ENCODE measurements at regions not wholly inside any gene's neighbourhood (a gene's known extent, or its start where the extent isn't known, plus 50 kb on each side); places are given as distances from the start of the nearest gene placed in this dataset.

- CTCF ChIA-PET = no interaction called here
Measured at GRCh38 chr1:219993554-219994433, 52.5 kb downstream of the EPRS1 start.

GRCh38 chr1:219991919-219992318 lies 54.4 kb downstream of the EPRS1 start:
- ChIA-PET POLR2A (no interaction called here), CTCF (interaction anchor here (0.8 kb wide), 1 partner anchor 119 kb away, joined by 4 read pairs; no protein-coding TSS in a partner anchor)

More at GRCh38 chr1:219993554-219994433, 52.5 kb downstream of the EPRS1 start:
- POLR2A ChIA-PET = interaction anchor here (0.7 kb wide), 1 partner anchor 19 kb away, joined by 8 read pairs; no protein-coding TSS in a partner anchor

DNA sequence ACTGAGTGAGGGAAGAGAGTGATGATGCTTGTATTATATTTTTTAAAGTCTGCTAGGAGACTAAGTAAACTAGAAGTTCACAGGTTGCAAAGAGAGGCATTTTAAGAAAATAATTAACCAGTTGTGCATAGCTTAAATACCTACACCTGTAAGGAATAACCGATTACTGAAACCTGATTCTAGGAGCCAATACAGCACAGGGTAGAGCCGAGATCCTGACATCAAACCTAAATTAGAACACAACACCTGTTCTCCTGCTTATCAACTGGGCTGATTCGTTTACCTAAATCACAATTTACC lies 54.8 kb downstream of the EPRS1 start:
- ChIA-PET CTCF (interaction anchor here (0.8 kb wide), 1 partner anchor 120 kb away, joined by 4 read pairs; no protein-coding TSS in a partner anchor), POLR2A (no interaction called here)

GRCh38 chr1:219990782-219991510 lies 55.4 kb downstream of the EPRS1 start:
- ChIA-PET CTCF (interaction anchor here (1.2 kb wide), 1 partner anchor 12 kb away, joined by 4 read pairs; no protein-coding TSS in a partner anchor), POLR2A (interaction anchor here (0.6 kb wide), 1 partner anchor 1050 kb away, joined by 3 read pairs; no protein-coding TSS in a partner anchor)

- ChIA-PET CTCF (interaction anchor here (0.6 kb wide), 2 partner anchors 36 to 94 kb away, joined by 3 read pairs; no protein-coding TSS in a partner anchor), POLR2A (no interaction called here)
Measured at GRCh38 chr1:219989766-219990165, 56.5 kb downstream of the EPRS1 start.

- ChIA-PET CTCF (no interaction called here), POLR2A (no interaction called here)
Measured at GRCh38 chr1:219988818-219989217, 57.5 kb downstream of the EPRS1 start.

- ChIA-PET POLR2A (no interaction called here), CTCF (no interaction called here)
Measured at GRCh38 chr1:219988387-219988786, 57.9 kb downstream of the EPRS1 start.

GRCh38 chr1:219987325-219987724 lies 59.0 kb upstream of the SLC30A10 start:
- CTCF ChIA-PET = no interaction called here
- POLR2A ChIA-PET = no interaction called here

GRCh38 chr1:219985169-219985568 lies 56.8 kb upstream of the SLC30A10 start:
- CTCF ChIA-PET = no interaction called here
- POLR2A ChIA-PET = no interaction called here

Measured in activated CD8-positive, alpha-beta memory T cell treated with anti-CD3 and anti-CD28 coated beads for 36 hours (primary cell).